Glutamatergic neuron (in vitro differentiated cells): ENCODE measurements at regions not wholly inside any gene's neighbourhood (a gene's known extent, or its start where the extent isn't known, plus 50 kb on each side); places are given as distances from the start of the nearest gene placed in this dataset.
A peak's percentile ranks its signal among the peaks of the same experiment; 100 is the strongest.

Experiments used
- DNase-seq: peaks from one replicate; pipeline ENCODE4 v3.0.0; 2022
- H3K27ac Mint-ChIP-seq: one replicate; pipeline ENCODE4 v1.8.0; 2020; ENCODE audit warnings: mild to moderate bottlenecking, mixed read lengths, inconsistent platforms; ENCODE audit not compliant: unreplicated experiment
- H3K27me3 Mint-ChIP-seq: one replicate; pipeline ENCODE4 v1.8.0; 2020; ENCODE audit warnings: mild to moderate bottlenecking, moderate library complexity, mixed read lengths, inconsistent platforms; ENCODE audit not compliant: unreplicated experiment
- H3K36me3 Mint-ChIP-seq: one replicate; pipeline ENCODE4 v1.8.0; 2020; ENCODE audit warnings: mild to moderate bottlenecking, mixed read lengths, inconsistent platforms; ENCODE audit not compliant: unreplicated experiment
- H3K4me1 Mint-ChIP-seq: one replicate; pipeline ENCODE4 v1.8.0; 2020; ENCODE audit warnings: mild to moderate bottlenecking, low read depth, mixed read lengths, inconsistent platforms; ENCODE audit not compliant: unreplicated experiment
- H3K4me3 Mint-ChIP-seq: one replicate; pipeline ENCODE4 v1.8.0; 2020; ENCODE audit warnings: mild to moderate bottlenecking, mixed read lengths, inconsistent platforms; ENCODE audit not compliant: unreplicated experiment
- H3K9me3 Mint-ChIP-seq: one replicate; pipeline ENCODE4 v1.8.0; 2020; ENCODE audit warnings: mild to moderate bottlenecking, moderate library complexity, mixed read lengths, inconsistent platforms; ENCODE audit not compliant: unreplicated experiment
- TF ChIP-seq, protein P1 (sequence below): fragments of 200-600 bp; sonication (generic); IDR thresholded peaks from one replicate; pipeline ENCODE4 v1.5.0; 2021; ENCODE audit not compliant: partially characterized antibody, unreplicated experiment

DNA sequence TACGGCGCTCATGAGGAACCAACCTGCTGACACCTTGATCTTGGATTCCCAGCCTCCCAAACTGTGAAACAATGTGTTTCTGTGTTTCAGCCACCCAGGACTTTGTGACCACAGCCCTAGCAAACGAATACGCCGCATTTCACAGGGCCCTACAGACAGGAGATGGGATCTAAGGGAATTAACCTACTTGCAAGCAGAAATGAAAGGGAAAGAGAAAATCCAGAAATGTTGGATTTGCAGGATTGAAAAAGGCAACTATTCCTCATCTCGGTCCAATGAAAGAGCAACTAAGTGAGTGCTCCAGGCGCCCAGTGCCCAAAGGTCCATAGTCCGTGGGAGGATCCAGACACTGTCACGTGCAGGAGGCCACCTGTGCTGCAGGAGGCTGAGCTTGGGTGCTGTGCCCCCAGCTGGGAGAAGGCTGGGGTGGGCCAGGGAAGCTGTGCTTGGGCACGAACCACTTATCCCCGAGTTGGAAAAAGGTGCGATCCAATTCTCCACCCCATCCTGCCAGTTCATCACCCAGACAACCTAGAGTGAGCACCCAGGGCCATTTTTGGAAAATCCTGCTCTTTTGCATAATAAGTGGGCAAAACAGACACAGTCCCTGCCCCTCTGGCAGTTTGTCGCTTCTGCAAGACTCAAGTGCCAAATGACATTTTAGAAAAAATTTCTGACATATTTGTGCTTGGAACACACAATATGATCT is 177.9 kb downstream of the C9orf50 start:
- TF ChIP-seq, protein P1, sequence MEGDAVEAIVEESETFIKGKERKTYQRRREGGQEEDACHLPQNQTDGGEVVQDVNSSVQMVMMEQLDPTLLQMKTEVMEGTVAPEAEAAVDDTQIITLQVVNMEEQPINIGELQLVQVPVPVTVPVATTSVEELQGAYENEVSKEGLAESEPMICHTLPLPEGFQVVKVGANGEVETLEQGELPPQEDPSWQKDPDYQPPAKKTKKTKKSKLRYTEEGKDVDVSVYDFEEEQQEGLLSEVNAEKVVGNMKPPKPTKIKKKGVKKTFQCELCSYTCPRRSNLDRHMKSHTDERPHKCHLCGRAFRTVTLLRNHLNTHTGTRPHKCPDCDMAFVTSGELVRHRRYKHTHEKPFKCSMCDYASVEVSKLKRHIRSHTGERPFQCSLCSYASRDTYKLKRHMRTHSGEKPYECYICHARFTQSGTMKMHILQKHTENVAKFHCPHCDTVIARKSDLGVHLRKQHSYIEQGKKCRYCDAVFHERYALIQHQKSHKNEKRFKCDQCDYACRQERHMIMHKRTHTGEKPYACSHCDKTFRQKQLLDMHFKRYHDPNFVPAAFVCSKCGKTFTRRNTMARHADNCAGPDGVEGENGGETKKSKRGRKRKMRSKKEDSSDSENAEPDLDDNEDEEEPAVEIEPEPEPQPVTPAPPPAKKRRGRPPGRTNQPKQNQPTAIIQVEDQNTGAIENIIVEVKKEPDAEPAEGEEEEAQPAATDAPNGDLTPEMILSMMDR: no peak
- Mint-ChIP-seq H3K4me3 (peak overlapping the region; percentile 1), H3K27me3 (peaks cover 25% of the 10 kb centered on the region), H3K9me3 (peaks cover 10% of the 10 kb centered on the region), H3K4me1 (peaks cover 18% of the 10 kb centered on the region), H3K36me3 (no peaks in the 10 kb centered on the region), H3K27ac (no peak overlapping the region)
- DNase-seq: no peak

DNA sequence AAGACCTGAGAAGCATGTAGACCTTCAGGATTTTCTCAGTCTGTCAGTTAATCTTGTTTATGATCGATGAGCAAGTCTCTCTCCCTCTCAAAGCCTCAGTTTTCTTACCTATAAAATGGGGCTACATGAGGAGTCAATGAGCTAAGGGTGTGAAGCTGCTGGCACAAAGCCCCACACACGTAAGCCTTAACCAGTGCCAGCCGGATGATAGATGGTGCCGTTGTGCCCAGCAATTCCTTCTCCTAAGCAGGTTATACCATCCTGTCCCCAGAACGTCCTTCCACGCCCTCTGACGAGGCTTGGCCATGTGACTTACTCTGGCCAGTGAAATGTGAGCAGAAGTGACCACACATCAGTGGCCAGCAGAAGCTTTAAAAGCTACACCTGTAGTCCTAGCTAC is 179.0 kb downstream of the C9orf50 start:
- Mint-ChIP-seq H3K27ac (no peak overlapping the region), H3K27me3 (peaks cover 30% of the 10 kb centered on the region), H3K9me3 (peaks cover 11% of the 10 kb centered on the region), H3K36me3 (no peaks in the 10 kb centered on the region), H3K4me3 (no peak overlapping the region), H3K4me1 (peaks cover 17% of the 10 kb centered on the region)
- DNase-seq: no peak
- TF ChIP-seq, protein P1: no peak

DNA sequence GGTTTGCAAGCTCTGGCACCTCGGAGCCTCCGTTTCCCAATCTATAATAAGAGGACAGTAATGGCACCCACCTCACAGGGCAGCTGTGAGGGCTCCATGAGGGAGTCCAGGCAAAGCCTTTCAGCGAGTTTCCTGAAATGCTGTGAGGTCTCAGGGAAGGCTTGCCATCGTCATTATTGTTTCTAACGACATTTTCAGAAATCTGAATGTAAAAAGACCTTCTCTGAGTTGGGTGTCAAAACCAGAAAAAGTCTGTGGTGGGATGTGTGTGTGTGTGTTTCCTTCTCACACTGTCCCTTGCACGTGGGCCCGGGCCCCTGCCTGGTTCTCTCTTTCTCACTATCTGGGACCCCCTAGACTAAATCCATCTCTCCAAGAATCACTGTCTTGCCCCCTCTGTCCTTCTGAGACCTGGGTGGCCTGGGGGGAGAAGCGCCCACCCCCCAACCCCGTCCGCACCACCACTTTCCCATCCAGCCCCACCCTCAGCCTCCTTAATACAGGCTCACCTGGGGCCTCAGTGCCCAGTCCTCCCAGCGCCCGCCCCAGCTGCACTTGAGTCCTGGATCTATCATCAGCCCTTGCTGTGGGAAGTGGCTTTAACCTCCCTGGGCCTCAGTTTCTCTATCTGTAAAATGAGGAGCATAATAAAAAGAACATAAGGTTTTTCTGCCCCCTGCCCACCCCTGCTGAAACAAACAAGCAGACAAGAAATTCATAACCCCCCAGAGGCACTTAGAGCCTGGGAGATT is 180.3 kb downstream of the C9orf50 start:
- DNase-seq: no peak
- H3K4me3 Mint-ChIP-seq: no peak overlapping the region
- no peak overlapping the region for H3K27ac Mint-ChIP-seq
- H3K36me3 Mint-ChIP-seq: no peaks in the 10 kb centered on the region
- H3K27me3 Mint-ChIP-seq: peaks cover 39% of the 10 kb centered on the region
- peaks cover 12% of the 10 kb centered on the region for H3K9me3 Mint-ChIP-seq
- TF ChIP-seq, protein P1: no peak
- peaks cover 20% of the 10 kb centered on the region for H3K4me1 Mint-ChIP-seq

DNA sequence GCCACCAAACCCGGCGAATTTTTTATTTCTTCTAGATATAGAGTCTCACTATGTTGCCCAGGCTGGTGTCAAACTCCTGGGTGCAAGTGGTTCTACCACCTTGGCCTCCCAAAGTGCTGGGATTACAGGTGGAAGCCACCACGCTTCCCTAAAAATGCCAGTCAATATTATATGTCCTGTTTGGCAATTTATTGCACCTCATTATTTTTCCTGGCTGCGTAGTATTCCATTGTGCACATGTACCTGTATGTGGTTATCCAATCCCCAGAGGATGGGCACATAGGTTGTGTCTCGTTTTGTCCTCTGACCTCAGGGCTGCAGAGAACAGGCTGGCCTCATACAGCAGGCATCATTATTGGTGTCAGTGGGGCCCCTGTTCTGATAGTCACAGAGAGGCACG is 181.7 kb downstream of the C9orf50 start:
- no peak overlapping the region for H3K4me3 Mint-ChIP-seq
- H3K4me1 Mint-ChIP-seq: peaks cover 22% of the 10 kb centered on the region
- no peak overlapping the region for H3K27ac Mint-ChIP-seq
- no peaks in the 10 kb centered on the region for H3K36me3 Mint-ChIP-seq
- DNase-seq: no peak
- H3K27me3 Mint-ChIP-seq: peaks cover 43% of the 10 kb centered on the region
- TF ChIP-seq, protein P1: no peak
- H3K9me3 Mint-ChIP-seq: peaks cover 16% of the 10 kb centered on the region
